Progenitor cell of endocrine pancreas (in vitro differentiated cells): ENCODE measurements at regions not wholly inside any gene's neighbourhood (a gene's known extent, or its start where the extent isn't known, plus 50 kb on each side); places are given as distances from the start of the nearest gene placed in this dataset.

Source experiments
- DNase-seq: peaks from one replicate; pipeline ENCODE4 v3.0.0; 2021; ENCODE audit warnings: low spot score; ENCODE audit not compliant: unreplicated experiment
- H3K27ac Mint-ChIP-seq: 2 replicates; pipeline ENCODE4 v1.8.0; 2021; ENCODE audit warnings: mild to moderate bottlenecking, moderate library complexity, mixed read lengths
- H3K27me3 Mint-ChIP-seq: 2 replicates; pipeline ENCODE4 v1.8.0; 2021; ENCODE audit warnings: mixed read lengths
- H3K36me3 Mint-ChIP-seq: 2 replicates; pipeline ENCODE4 v1.8.0; 2022; ENCODE audit warnings: mixed read lengths; ENCODE audit not compliant: insufficient read depth
- H3K4me1 Mint-ChIP-seq: 2 replicates; pipeline ENCODE4 v1.8.0; 2021; ENCODE audit warnings: low read depth, mixed read lengths
- H3K4me3 Mint-ChIP-seq: 2 replicates; pipeline ENCODE4 v1.8.0; 2021; ENCODE audit warnings: low read depth, mild to moderate bottlenecking, moderate library complexity, mixed read lengths
- H3K9me3 Mint-ChIP-seq: 2 replicates; pipeline ENCODE4 v1.8.0; 2021; ENCODE audit warnings: low read depth, mixed read lengths
- CTCF ChIP-seq: fragments of 200-600 bp; sonication (generic); IDR thresholded peaks from one replicate; pipeline ENCODE4 v1.5.0; 2021; ENCODE audit warnings: antibody characterized with exemption, mild to moderate bottlenecking; ENCODE audit not compliant: unreplicated experiment

GRCh38 chr5:107112216-107112615, 558.5 kb downstream of the EFNA5 start:
- no peak overlapping the region for H3K4me3 Mint-ChIP-seq
- no peaks in the 10 kb centered on the region for H3K27me3 Mint-ChIP-seq
- H3K9me3 Mint-ChIP-seq, result peaks cover 7% of the 10 kb centered on the region
- no peak overlapping the region for H3K27ac Mint-ChIP-seq
- peaks cover 2% of the 10 kb centered on the region for H3K4me1 Mint-ChIP-seq
- no peaks in the 10 kb centered on the region for H3K36me3 Mint-ChIP-seq
- no peak for TF ChIP-seq CTCF
- no peak for DNase-seq

- Mint-ChIP-seq H3K27me3 (no peaks in the 10 kb centered on the region), H3K4me3 (no peak overlapping the region), H3K36me3 (no peaks in the 10 kb centered on the region), H3K9me3 (no peaks in the 10 kb centered on the region), H3K4me1 (peaks cover 6% of the 10 kb centered on the region), H3K27ac (no peak overlapping the region)
- peak; percentile 26 for TF ChIP-seq CTCF
- DNase-seq, result no peak
Measured at GRCh38 chr5:107104040-107104995, 566.4 kb downstream of the EFNA5 start.

GRCh38 chr5:107103522-107103921, 567.2 kb downstream of the EFNA5 start:
- DNase-seq, result no peak
- Mint-ChIP-seq H3K4me3 (no peak overlapping the region), H3K27ac (no peak overlapping the region), H3K9me3 (no peaks in the 10 kb centered on the region), H3K36me3 (no peaks in the 10 kb centered on the region), H3K4me1 (peaks cover 6% of the 10 kb centered on the region), H3K27me3 (no peaks in the 10 kb centered on the region)
- TF ChIP-seq CTCF, result no peak

- peaks cover 6% of the 10 kb centered on the region for H3K4me1 Mint-ChIP-seq
- H3K27me3 Mint-ChIP-seq, result no peaks in the 10 kb centered on the region
- no peaks in the 10 kb centered on the region for H3K9me3 Mint-ChIP-seq
- H3K36me3 Mint-ChIP-seq, result no peaks in the 10 kb centered on the region
- H3K27ac Mint-ChIP-seq, result no peak overlapping the region
- H3K4me3 Mint-ChIP-seq, result no peak overlapping the region
- no peak for TF ChIP-seq CTCF
- no peak for DNase-seq
Measured at GRCh38 chr5:107100121-107100520, 570.6 kb downstream of the EFNA5 start.

GRCh38 chr5:107099506-107099905, 571.2 kb downstream of the EFNA5 start:
- H3K9me3 Mint-ChIP-seq, result peaks cover under 1% of the 10 kb centered on the region
- no peaks in the 10 kb centered on the region for H3K36me3 Mint-ChIP-seq
- H3K4me3 Mint-ChIP-seq, result no peak overlapping the region
- H3K27ac Mint-ChIP-seq, result no peak overlapping the region
- TF ChIP-seq CTCF, result no peak
- peaks cover 5% of the 10 kb centered on the region for H3K4me1 Mint-ChIP-seq
- DNase-seq, result no peak
- H3K27me3 Mint-ChIP-seq, result no peaks in the 10 kb centered on the region
